Glutamatergic neuron (in vitro differentiated cells): ENCODE measurements at regions not wholly inside any gene's neighbourhood (a gene's known extent, or its start where the extent isn't known, plus 50 kb on each side); places are given as distances from the start of the nearest gene placed in this dataset.
"Not testable (repeated sequence)": the region's sequence is repeated elsewhere in the genome, so short reads cannot be mapped to it uniquely, and the experiment has no call there.

Experiments
- DNase-seq: peaks from one replicate; pipeline ENCODE4 v3.0.0; 2022
- H3K27ac Mint-ChIP-seq: one replicate; pipeline ENCODE4 v1.8.0; 2020; ENCODE audit warnings: mild to moderate bottlenecking, mixed read lengths, inconsistent platforms; ENCODE audit not compliant: unreplicated experiment
- H3K27me3 Mint-ChIP-seq: one replicate; pipeline ENCODE4 v1.8.0; 2020; ENCODE audit warnings: mild to moderate bottlenecking, moderate library complexity, mixed read lengths, inconsistent platforms; ENCODE audit not compliant: unreplicated experiment
- H3K36me3 Mint-ChIP-seq: one replicate; pipeline ENCODE4 v1.8.0; 2020; ENCODE audit warnings: mild to moderate bottlenecking, mixed read lengths, inconsistent platforms; ENCODE audit not compliant: unreplicated experiment
- H3K4me1 Mint-ChIP-seq: one replicate; pipeline ENCODE4 v1.8.0; 2020; ENCODE audit warnings: mild to moderate bottlenecking, low read depth, mixed read lengths, inconsistent platforms; ENCODE audit not compliant: unreplicated experiment
- H3K4me3 Mint-ChIP-seq: one replicate; pipeline ENCODE4 v1.8.0; 2020; ENCODE audit warnings: mild to moderate bottlenecking, mixed read lengths, inconsistent platforms; ENCODE audit not compliant: unreplicated experiment
- H3K9me3 Mint-ChIP-seq: one replicate; pipeline ENCODE4 v1.8.0; 2020; ENCODE audit warnings: mild to moderate bottlenecking, moderate library complexity, mixed read lengths, inconsistent platforms; ENCODE audit not compliant: unreplicated experiment
- CTCF ChIP-seq: fragments of 200-600 bp; sonication (generic); IDR thresholded peaks from one replicate; pipeline ENCODE4 v1.5.0; 2021; ENCODE audit not compliant: partially characterized antibody, unreplicated experiment

- Mint-ChIP-seq H3K4me3 (no peak overlapping the region), H3K9me3 (no peaks in the 10 kb centered on the region), H3K36me3 (no peaks in the 10 kb centered on the region), H3K27me3 (peaks cover 5% of the 10 kb centered on the region), H3K27ac (no peak overlapping the region), H3K4me1 (no peaks in the 10 kb centered on the region)
- no peak for DNase-seq
- no peak for TF ChIP-seq CTCF
These were observed 86.5 kb upstream of the RREB1 start for GRCh38 chr6:7021301-7021700.

- TF ChIP-seq CTCF = no peak
- DNase-seq = no peak
- Mint-ChIP-seq H3K27me3 (peaks cover 2% of the 10 kb centered on the region), H3K9me3 (peaks cover 2% of the 10 kb centered on the region), H3K36me3 (no peaks in the 10 kb centered on the region), H3K4me1 (peaks cover 2% of the 10 kb centered on the region), H3K4me3 (no peak overlapping the region), H3K27ac (no peak overlapping the region)
These were observed 81.9 kb upstream of the RREB1 start for GRCh38 chr6:7025861-7026260.

GRCh38 chr6:7028963-7029362, 78.8 kb upstream of the RREB1 start:
- not testable (repeated sequence) for H3K4me3 Mint-ChIP-seq, H3K4me1 Mint-ChIP-seq, H3K36me3 Mint-ChIP-seq, H3K27me3 Mint-ChIP-seq, DNase-seq, H3K9me3 Mint-ChIP-seq, H3K27ac Mint-ChIP-seq

- H3K27me3 Mint-ChIP-seq, H3K36me3 Mint-ChIP-seq: not testable (repeated sequence)
These were observed 76.8 kb upstream of the RREB1 start for GRCh38 chr6:7030968-7031367.

GRCh38 chr6:7033202-7033601, 74.6 kb upstream of the RREB1 start:
- Mint-ChIP-seq H3K27ac (no peak overlapping the region), H3K4me1 (peaks cover 2% of the 10 kb centered on the region), H3K9me3 (no peaks in the 10 kb centered on the region), H3K27me3 (peaks cover 3% of the 10 kb centered on the region), H3K36me3 (no peaks in the 10 kb centered on the region), H3K4me3 (no peak overlapping the region)
- no peak for DNase-seq
- no peak for TF ChIP-seq CTCF

More at GRCh38 chr6:7030968-7031367, 76.8 kb upstream of the RREB1 start:
- H3K4me3 Mint-ChIP-seq, H3K9me3 Mint-ChIP-seq, H3K4me1 Mint-ChIP-seq, DNase-seq, H3K27ac Mint-ChIP-seq: not testable (repeated sequence)

- no peak overlapping the region for H3K4me3 Mint-ChIP-seq
- no peak for DNase-seq
- H3K9me3 Mint-ChIP-seq = no peaks in the 10 kb centered on the region
- no peaks in the 10 kb centered on the region for H3K4me1 Mint-ChIP-seq
- TF ChIP-seq CTCF = no peak
- H3K27ac Mint-ChIP-seq = no peak overlapping the region
- no peaks in the 10 kb centered on the region for H3K36me3 Mint-ChIP-seq
- H3K27me3 Mint-ChIP-seq = peaks cover 3% of the 10 kb centered on the region
These were observed 73.7 kb upstream of the RREB1 start for GRCh38 chr6:7034055-7034454.
